ENCODE measurements at regions not wholly inside any gene's neighbourhood (a gene's known extent, or its start where the extent isn't known, plus 50 kb on each side); places are given as distances from the start of the nearest gene placed in this dataset.

GRCh38 chr6:168721571-168721970, 280.6 kb downstream of the SMOC2 start:
- Histone ChIP-seq H3K27me3 (ENCODE audit: insufficient read depth, low read depth) (no peaks in the 10 kb centered on the region), H3K9ac (no peak overlapping the region), H4K20me1 (ENCODE audit: insufficient read depth) (no peaks in the 10 kb centered on the region), H3K79me2 (ENCODE audit: insufficient read depth, low read depth) (no peaks in the 10 kb centered on the region), H3K4me1 (ENCODE audit: low read depth, poor library complexity, severe bottlenecking) (no peaks in the 10 kb centered on the region), H3K27ac (no peak overlapping the region), H3K4me2 (no peak overlapping the region), H3K36me3 (ENCODE audit: insufficient read depth) (no peaks in the 10 kb centered on the region), H2AFZ (ENCODE audit: low read depth) (no peak overlapping the region), H3K4me3 (IDR thresholded peaks at IDR 0.05; ENCODE audit: insufficient read depth, low read depth, low read length) (no peak overlapping the region)
- no peak for TF ChIP-seq CTCF (conservative IDR thresholded peaks at IDR 0.05; ENCODE audit: low read depth, low read length)

- H3K4me2 ChIP-seq: no peak overlapping the region
- H3K36me3 ChIP-seq (ENCODE audit: insufficient read depth): no peaks in the 10 kb centered on the region
- H3K9ac ChIP-seq: no peak overlapping the region
- no peaks in the 10 kb centered on the region for H3K27me3 ChIP-seq (ENCODE audit: insufficient read depth, low read depth)
- no peak overlapping the region for H2AFZ ChIP-seq (ENCODE audit: low read depth)
- H3K4me1 ChIP-seq (ENCODE audit: low read depth, poor library complexity, severe bottlenecking): no peaks in the 10 kb centered on the region
- H3K4me3 ChIP-seq (IDR thresholded peaks at IDR 0.05; ENCODE audit: insufficient read depth, low read depth, low read length): no peak overlapping the region
- H3K27ac ChIP-seq: no peak overlapping the region
- H3K79me2 ChIP-seq (ENCODE audit: insufficient read depth, low read depth): no peaks in the 10 kb centered on the region
- no peaks in the 10 kb centered on the region for H4K20me1 ChIP-seq (ENCODE audit: insufficient read depth)
- no peak for TF ChIP-seq CTCF (conservative IDR thresholded peaks at IDR 0.05; ENCODE audit: low read depth, low read length)
Measured at GRCh38 chr6:168719901-168720300, 278.9 kb downstream of the SMOC2 start.

GRCh38 chr6:168718821-168719475, 278.0 kb downstream of the SMOC2 start:
- H3K79me2 ChIP-seq (ENCODE audit: insufficient read depth, low read depth): no peaks in the 10 kb centered on the region
- H3K4me1 ChIP-seq (ENCODE audit: low read depth, poor library complexity, severe bottlenecking): no peaks in the 10 kb centered on the region
- H3K4me2 ChIP-seq: no peak overlapping the region
- no peaks in the 10 kb centered on the region for H4K20me1 ChIP-seq (ENCODE audit: insufficient read depth)
- no peak overlapping the region for H2AFZ ChIP-seq (ENCODE audit: low read depth)
- no peaks in the 10 kb centered on the region for H3K36me3 ChIP-seq (ENCODE audit: insufficient read depth)
- no peak overlapping the region for H3K4me3 ChIP-seq (IDR thresholded peaks at IDR 0.05; ENCODE audit: insufficient read depth, low read depth, low read length)
- TF ChIP-seq CTCF (conservative IDR thresholded peaks at IDR 0.05; ENCODE audit: low read depth, low read length): no peak
- H3K27ac ChIP-seq: no peak overlapping the region
- no peaks in the 10 kb centered on the region for H3K27me3 ChIP-seq (ENCODE audit: insufficient read depth, low read depth)
- no peak overlapping the region for H3K9ac ChIP-seq
